IMR-90 (cell line): ENCODE measurements at regions not wholly inside any gene's neighbourhood (a gene's known extent, or its start where the extent isn't known, plus 50 kb on each side); places are given as distances from the start of the nearest gene placed in this dataset.

Experiments
- ATAC-seq: fragments of 200-7000 bp; cut with Tn5 transposase; 2 replicates; pipeline ENCODE4 v1.9.1; 2020; ENCODE audit warnings: low read depth, mild to moderate bottlenecking, moderate library complexity
- BruUV-seq: library from RNA; stranded (reverse); fragments of 400-500 nt; replicated peaks from 2 replicates; lab custom pipeline; 2021; lab: Mats Ljungman, UMichigan
- CTCF ChIA-PET: fragments of 300-600 bp; formaldehyde crosslinking; extraction: SDS; loops from one replicate; lab custom pipeline; 2021; ENCODE audit warnings: antibody characterized with exemption; lab: Yijun Ruan, JAX
- POLR2A ChIA-PET: fragments of 300-600 bp; sonication (Branson Sonifier 250); formaldehyde crosslinking; loops from one replicate; lab custom pipeline; 2022; ENCODE audit warnings: antibody characterized with exemption; ENCODE audit not compliant: unreplicated experiment; lab: Charles Lee
- DNase-seq: peaks from one replicate; pipeline ENCODE4 v3.0.0; 2013
- H2AFZ ChIP-seq: replicated peaks from 2 replicates; pipeline ENCODE3; 2013; ENCODE audit warnings: low read length, mild to moderate bottlenecking; ENCODE audit not compliant: poor library complexity
- H2AK5ac ChIP-seq: 2 replicates; pipeline ENCODE4 v1.6.1; 2013; ENCODE audit warnings: low read depth, low read length, inconsistent platforms
- H2AK9ac ChIP-seq: replicated peaks from 2 replicates; pipeline ENCODE3; 2013; ENCODE audit warnings: mild to moderate bottlenecking, low read depth, low read length, moderate library complexity; ENCODE audit not compliant: poor library complexity
- H2BK120ac ChIP-seq: 2 replicates; pipeline ENCODE4 v1.6.1; 2013; ENCODE audit warnings: low read depth, low read length, inconsistent platforms
- H2BK15ac ChIP-seq: 3 replicates; pipeline ENCODE4 v1.6.1; 2013; ENCODE audit warnings: low read depth, low read length, inconsistent platforms
- H2BK20ac ChIP-seq: 2 replicates; pipeline ENCODE4 v1.6.1; 2013; ENCODE audit warnings: low read depth, mild to moderate bottlenecking, inconsistent platforms, low read length, moderate library complexity
- H2BK5ac ChIP-seq: 2 replicates; pipeline ENCODE4 v1.6.1; 2013; ENCODE audit warnings: mild to moderate bottlenecking, low read depth, low read length, inconsistent platforms; ENCODE audit not compliant: poor library complexity, severe bottlenecking
- H3K14ac ChIP-seq: replicated peaks from 2 replicates; pipeline ENCODE4 v1.6.1; 2013; ENCODE audit warnings: low read depth, low read length, inconsistent platforms
- H3K18ac ChIP-seq: 2 replicates; pipeline ENCODE4 v1.6.1; 2013; ENCODE audit warnings: low read depth, low read length, control low read depth
- H3K23ac ChIP-seq: 2 replicates; pipeline ENCODE4 v1.6.1; 2013; ENCODE audit warnings: low read depth, low read length, inconsistent platforms
- H3K27ac ChIP-seq: 2 replicates; pipeline ENCODE4 v1.5.1; 2013; ENCODE audit warnings: mild to moderate bottlenecking, control low read depth, low read length; ENCODE audit not compliant: insufficient read depth
- H3K27me3 ChIP-seq: 2 replicates; pipeline ENCODE4 v1.6.1; 2013; ENCODE audit warnings: low read length; ENCODE audit not compliant: control insufficient read depth, insufficient read depth
- H3K36me3 ChIP-seq: 2 replicates; pipeline ENCODE4 v1.6.1; 2013; ENCODE audit warnings: low read length, mixed read lengths; ENCODE audit not compliant: control insufficient read depth, insufficient read depth
- H3K4ac ChIP-seq: 2 replicates; pipeline ENCODE4 v1.6.1; 2013; ENCODE audit warnings: low read depth, low read length, inconsistent platforms
- H3K4me1 ChIP-seq: 2 replicates; pipeline ENCODE4 v1.6.1; 2013; ENCODE audit warnings: low read length, mixed read lengths; ENCODE audit not compliant: control insufficient read depth, insufficient read depth
- H3K4me2 ChIP-seq: 2 replicates; pipeline ENCODE4 v1.6.1; 2013; ENCODE audit warnings: low read depth, mild to moderate bottlenecking, control low read depth, low read length, moderate library complexity
- H3K4me3 ChIP-seq: 2 replicates; pipeline ENCODE4 v1.5.1; 2013; ENCODE audit warnings: low read depth, mild to moderate bottlenecking, control low read depth, low read length, moderate library complexity; ENCODE audit not compliant: insufficient read depth
- H3K56ac ChIP-seq: 2 replicates; pipeline ENCODE4 v1.6.1; 2013; ENCODE audit warnings: low read length, inconsistent platforms; ENCODE audit not compliant: insufficient read depth; ENCODE audit errors: extremely low read depth
- H3K79me1 ChIP-seq, 2 experiments: 2 replicates each; pipeline ENCODE4 v1.6.1; 2013; ENCODE audit warnings: low read length in 2 of 2, inconsistent platforms in 1 of 2, low read depth in 1 of 2
- H3K9ac ChIP-seq: 2 replicates; pipeline ENCODE4 v1.6.1; 2013; ENCODE audit warnings: low read depth, low read length, control low read depth
- H3K9me1 ChIP-seq: 2 replicates; pipeline ENCODE4 v1.6.1; 2013; ENCODE audit warnings: low read length, inconsistent platforms; ENCODE audit not compliant: insufficient read depth
- H3K9me3 ChIP-seq: 2 replicates; pipeline ENCODE4 v1.6.1; 2013; ENCODE audit warnings: low read length; ENCODE audit not compliant: control insufficient read depth, insufficient read depth
- H4K20me1 ChIP-seq: 2 replicates; pipeline ENCODE4 v1.6.1; 2013; ENCODE audit warnings: low read length, inconsistent platforms; ENCODE audit not compliant: insufficient read depth
- H4K5ac ChIP-seq: 2 replicates; pipeline ENCODE4 v1.6.1; 2013; ENCODE audit warnings: mild to moderate bottlenecking, low read depth, low read length, control low read depth
- H4K8ac ChIP-seq, 2 experiments: 2 replicates each; pipeline ENCODE4 v1.6.1; 2013; ENCODE audit warnings: low read depth in 2 of 2, low read length in 2 of 2, control low read depth in 1 of 2, inconsistent platforms in 1 of 2
- H4K91ac ChIP-seq: 2 replicates; pipeline ENCODE4 v1.6.1; 2013; ENCODE audit warnings: low read depth, low read length, inconsistent platforms; ENCODE audit not compliant: insufficient read depth
- BHLHE40 ChIP-seq: fragments of 150-350 bp; IDR thresholded peaks from 2 replicates; pipeline ENCODE4 v1.6.1; 2016; ENCODE audit warnings: mild to moderate bottlenecking, low read depth, low read length
- RFX5 ChIP-seq: IDR thresholded peaks from 2 replicates; pipeline ENCODE4 v1.8.0; 2012; ENCODE audit warnings: low read depth, mild to moderate bottlenecking, low read length, moderate library complexity
- WGBS, 2 experiments: methylation state at CpG; one replicate each; pipeline versions ENCODE4 v1.1.5 to v1.1.7; 2013; ENCODE audit warnings: missing lambda C conversion rate in 2 of 2; ENCODE audit not compliant: insufficient read length in 1 of 2; ENCODE audit errors: extremely low coverage in 2 of 2; 5-methylcytosine and 5-hydroxymethylcytosine counted together
- dilution Hi-C: fragments of 300-500 bp; cut with HindIII; formaldehyde crosslinking; loops from one replicate; pipeline ENCODE4 v1.14.3; 2018; ENCODE audit warnings: low sequenced_read_pairs; ENCODE audit not compliant: unreplicated experiment
- in situ Hi-C: fragments of 300-500 bp; cut with MboI; formaldehyde crosslinking; loops from 3 replicates; pipeline ENCODE4 v1.14.3; 2019; ENCODE audit warnings: low sequenced_read_pairs, inconsistent platforms, mixed read lengths
- intact Hi-C: fragments of 100-400 bp; cut with micrococcal nuclease; formaldehyde crosslinking; loops from 2 replicates; pipeline ENCODE4 v1.10.0; 2022
- TF ChIP-seq, protein P1 (sequence below): fragments of 150-350 bp; IDR thresholded peaks from 2 replicates; pipeline ENCODE4 v1.6.1; 2017; ENCODE audit warnings: mild to moderate bottlenecking, antibody characterized with exemption, low read length, low read depth
- TF ChIP-seq, protein P2 (sequence below): fragments of 150-350 bp; IDR thresholded peaks from 2 replicates; pipeline ENCODE4 v1.6.1; 2016; ENCODE audit warnings: low read depth, mild to moderate bottlenecking, low read length, moderate library complexity, borderline replicate concordance

DNA sequence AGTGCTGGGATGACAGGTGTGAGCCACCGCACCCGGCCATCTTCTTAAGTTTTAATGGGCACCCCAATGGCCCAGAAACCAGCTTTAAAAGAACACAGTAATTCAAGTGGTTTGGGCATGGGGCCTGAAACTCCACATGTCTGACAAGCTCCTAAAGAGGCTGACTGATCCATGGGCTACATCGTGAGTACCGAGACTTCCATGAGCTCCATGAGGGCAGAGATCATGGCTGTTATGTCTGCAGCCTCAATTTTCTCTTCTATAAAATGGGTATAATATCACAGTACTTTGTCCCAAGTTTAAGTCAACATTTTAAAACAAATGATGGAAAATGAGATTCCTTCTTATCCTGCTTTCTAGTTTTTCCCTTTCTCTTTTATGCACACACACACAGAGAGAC is 397.6 kb upstream of the MAF start:
- Histone ChIP-seq H2AK5ac (no peak overlapping the region), H4K5ac (no peak overlapping the region), H3K9me1 (no peaks in the 10 kb centered on the region), H2AFZ (no peak overlapping the region), H3K56ac (no peak overlapping the region), H4K8ac (no peak overlapping the region), H3K9ac (no peak overlapping the region), H2BK120ac (no peak overlapping the region), H3K14ac (no peak overlapping the region), H3K18ac (no peak overlapping the region), H3K4me1 (no peaks in the 10 kb centered on the region), H3K23ac (no peak overlapping the region), H3K27ac (no peak overlapping the region), H2AK9ac (no peak overlapping the region), H3K27me3 (no peaks in the 10 kb centered on the region), H2BK20ac (no peak overlapping the region), H2BK15ac (no peak overlapping the region), H3K79me1 (no peaks in the 10 kb centered on the region), H3K36me3 (no peaks in the 10 kb centered on the region), H3K4me2 (no peak overlapping the region), H4K20me1 (no peaks in the 10 kb centered on the region), H2BK5ac (no peak overlapping the region), H3K4ac (no peak overlapping the region), H3K9me3 (peaks cover 2% of the 10 kb centered on the region; the same call in 1 of the 2 replicates), H3K4me3 (no peak overlapping the region), H4K91ac (no peak overlapping the region)
- no CpG with 5 or more reads among the region's 4 CpGs for WGBS, 2 experiments
- no TSS peak for BruUV-seq
- intact Hi-C loops = loop anchor here (5.0 kb wide), 2 partner anchors 84 to 469 kb away; no protein-coding TSS in a partner anchor
- dilution Hi-C loops = no loop called here
- in situ Hi-C loops = loop anchor here (10.0 kb wide), 1 partner anchor 377 kb away; no protein-coding TSS in a partner anchor
- TF ChIP-seq, protein P1, sequence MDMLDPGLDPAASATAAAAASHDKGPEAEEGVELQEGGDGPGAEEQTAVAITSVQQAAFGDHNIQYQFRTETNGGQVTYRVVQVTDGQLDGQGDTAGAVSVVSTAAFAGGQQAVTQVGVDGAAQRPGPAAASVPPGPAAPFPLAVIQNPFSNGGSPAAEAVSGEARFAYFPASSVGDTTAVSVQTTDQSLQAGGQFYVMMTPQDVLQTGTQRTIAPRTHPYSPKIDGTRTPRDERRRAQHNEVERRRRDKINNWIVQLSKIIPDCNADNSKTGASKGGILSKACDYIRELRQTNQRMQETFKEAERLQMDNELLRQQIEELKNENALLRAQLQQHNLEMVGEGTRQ = no peak
- TF ChIP-seq, protein P2, sequence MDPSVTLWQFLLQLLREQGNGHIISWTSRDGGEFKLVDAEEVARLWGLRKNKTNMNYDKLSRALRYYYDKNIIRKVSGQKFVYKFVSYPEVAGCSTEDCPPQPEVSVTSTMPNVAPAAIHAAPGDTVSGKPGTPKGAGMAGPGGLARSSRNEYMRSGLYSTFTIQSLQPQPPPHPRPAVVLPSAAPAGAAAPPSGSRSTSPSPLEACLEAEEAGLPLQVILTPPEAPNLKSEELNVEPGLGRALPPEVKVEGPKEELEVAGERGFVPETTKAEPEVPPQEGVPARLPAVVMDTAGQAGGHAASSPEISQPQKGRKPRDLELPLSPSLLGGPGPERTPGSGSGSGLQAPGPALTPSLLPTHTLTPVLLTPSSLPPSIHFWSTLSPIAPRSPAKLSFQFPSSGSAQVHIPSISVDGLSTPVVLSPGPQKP = no peak
- TF ChIP-seq BHLHE40 (no peak), RFX5 (no peak)
- ChIA-PET CTCF (interaction anchor here (0.6 to 0.9 kb wide), 2 partner anchors 86 to 262 kb away, joined by 4 to 5 read pairs; no protein-coding TSS in a partner anchor), POLR2A (no interaction called here)
- ATAC-seq (no peak), DNase-seq (no peak)
